ENCODE measurements at regions not wholly inside any gene's neighbourhood (a gene's known extent, or its start where the extent isn't known, plus 50 kb on each side); places are given as distances from the start of the nearest gene placed in this dataset.

DNA sequence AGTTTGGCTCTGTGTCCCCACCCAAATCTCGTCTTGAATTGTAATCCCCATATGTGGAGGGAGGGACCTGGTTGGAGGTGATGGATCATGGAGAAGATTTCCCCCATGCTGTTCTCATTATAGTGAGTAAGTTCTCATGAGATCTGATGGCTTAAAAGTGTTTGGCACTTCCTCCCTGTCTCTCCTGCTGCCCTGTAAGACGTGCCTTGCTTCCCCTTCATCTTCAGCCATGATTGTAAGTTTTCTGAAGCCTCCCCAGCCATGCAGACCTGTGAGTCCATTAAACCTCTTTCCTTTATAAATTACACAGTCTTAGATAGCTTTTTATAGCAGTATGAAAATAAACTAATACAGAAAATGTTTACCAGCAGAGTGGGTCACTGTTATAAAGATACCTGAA lies 577.6 kb downstream of the UTRN start:
- TF ChIP-seq, protein P1, sequence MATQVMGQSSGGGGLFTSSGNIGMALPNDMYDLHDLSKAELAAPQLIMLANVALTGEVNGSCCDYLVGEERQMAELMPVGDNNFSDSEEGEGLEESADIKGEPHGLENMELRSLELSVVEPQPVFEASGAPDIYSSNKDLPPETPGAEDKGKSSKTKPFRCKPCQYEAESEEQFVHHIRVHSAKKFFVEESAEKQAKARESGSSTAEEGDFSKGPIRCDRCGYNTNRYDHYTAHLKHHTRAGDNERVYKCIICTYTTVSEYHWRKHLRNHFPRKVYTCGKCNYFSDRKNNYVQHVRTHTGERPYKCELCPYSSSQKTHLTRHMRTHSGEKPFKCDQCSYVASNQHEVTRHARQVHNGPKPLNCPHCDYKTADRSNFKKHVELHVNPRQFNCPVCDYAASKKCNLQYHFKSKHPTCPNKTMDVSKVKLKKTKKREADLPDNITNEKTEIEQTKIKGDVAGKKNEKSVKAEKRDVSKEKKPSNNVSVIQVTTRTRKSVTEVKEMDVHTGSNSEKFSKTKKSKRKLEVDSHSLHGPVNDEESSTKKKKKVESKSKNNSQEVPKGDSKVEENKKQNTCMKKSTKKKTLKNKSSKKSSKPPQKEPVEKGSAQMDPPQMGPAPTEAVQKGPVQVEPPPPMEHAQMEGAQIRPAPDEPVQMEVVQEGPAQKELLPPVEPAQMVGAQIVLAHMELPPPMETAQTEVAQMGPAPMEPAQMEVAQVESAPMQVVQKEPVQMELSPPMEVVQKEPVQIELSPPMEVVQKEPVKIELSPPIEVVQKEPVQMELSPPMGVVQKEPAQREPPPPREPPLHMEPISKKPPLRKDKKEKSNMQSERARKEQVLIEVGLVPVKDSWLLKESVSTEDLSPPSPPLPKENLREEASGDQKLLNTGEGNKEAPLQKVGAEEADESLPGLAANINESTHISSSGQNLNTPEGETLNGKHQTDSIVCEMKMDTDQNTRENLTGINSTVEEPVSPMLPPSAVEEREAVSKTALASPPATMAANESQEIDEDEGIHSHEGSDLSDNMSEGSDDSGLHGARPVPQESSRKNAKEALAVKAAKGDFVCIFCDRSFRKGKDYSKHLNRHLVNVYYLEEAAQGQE (IDR thresholded peaks at IDR 0.05; ENCODE audit: low read depth): no peak
- TF ChIP-seq RAD21 (IDR thresholded peaks at IDR 0.05; ENCODE audit: low read depth) (no peak), TAF1 (IDR thresholded peaks at IDR 0.05; ENCODE audit: low read depth) (no peak), CREB1 (IDR thresholded peaks at IDR 0.05; ENCODE audit: low read depth) (no peak), CEBPB (IDR thresholded peaks at IDR 0.05) (no peak), YY1 (IDR thresholded peaks at IDR 0.05; ENCODE audit: low read depth) (no peak), TCF12 (IDR thresholded peaks at IDR 0.05; ENCODE audit: low read depth) (no peak), NFIC (IDR thresholded peaks at IDR 0.05) (no peak)
